IgD-negative memory B cell (primary cell): ENCODE measurements at regions not wholly inside any gene's neighbourhood (a gene's known extent, or its start where the extent isn't known, plus 50 kb on each side); places are given as distances from the start of the nearest gene placed in this dataset.

ENCODE experiments used
- H3K27ac Mint-ChIP-seq, 3 donors: one replicate each; pipeline ENCODE4 v1.8.0; 2020 to 2022; ENCODE audit warnings: mild to moderate bottlenecking in 3 of 3, mixed read lengths in 3 of 3, moderate library complexity in 1 of 3
- H3K27me3 Mint-ChIP-seq: one replicate; pipeline ENCODE4 v1.8.0; 2021; ENCODE audit warnings: mixed read lengths
- H3K36me3 Mint-ChIP-seq: one replicate; pipeline ENCODE4 v1.8.0; 2020; ENCODE audit warnings: mild to moderate bottlenecking, mixed read lengths
- H3K4me1 Mint-ChIP-seq, 3 donors: one replicate each; pipeline ENCODE4 v1.8.0; 2020 to 2022; ENCODE audit warnings: mixed read lengths in 3 of 3, mild to moderate bottlenecking in 1 of 3
- H3K4me3 Mint-ChIP-seq, 4 donors: one replicate each; pipeline ENCODE4 v1.8.0; 2020 to 2022; ENCODE audit warnings: mild to moderate bottlenecking in 4 of 4, mixed read lengths in 4 of 4, moderate library complexity in 3 of 4
- H3K9me3 Mint-ChIP-seq, 3 donors: one replicate each; pipeline ENCODE4 v1.8.0; 2020 to 2021; ENCODE audit warnings: mixed read lengths in 3 of 3, mild to moderate bottlenecking in 1 of 3

- no peaks in the 10 kb centered on the region for H3K4me1 Mint-ChIP-seq
- peaks cover 2 to 8% (median 3%) of the 10 kb centered on the region in 3 donors for H3K9me3 Mint-ChIP-seq
- H3K4me3 Mint-ChIP-seq = no peak overlapping the region
- no peaks in the 10 kb centered on the region for H3K36me3 Mint-ChIP-seq
- no peak overlapping the region for H3K27ac Mint-ChIP-seq
- H3K27me3 Mint-ChIP-seq = no peaks in the 10 kb centered on the region
Measured at GRCh38 chr13:107738004-107738403, 477.3 kb downstream of the LIG4 start.

- no peaks in the 10 kb centered on the region for H3K36me3 Mint-ChIP-seq
- no peaks in the 10 kb centered on the region for H3K27me3 Mint-ChIP-seq
- H3K4me1 Mint-ChIP-seq = no peaks in the 10 kb centered on the region
- H3K4me3 Mint-ChIP-seq = no peak overlapping the region
- H3K27ac Mint-ChIP-seq = no peak overlapping the region
- peaks cover 2 to 7% (median 2%) of the 10 kb centered on the region in 3 donors for H3K9me3 Mint-ChIP-seq
Measured at GRCh38 chr13:107736731-107737130, 478.6 kb downstream of the LIG4 start.

GRCh38 chr13:107736170-107736569 is 479.2 kb downstream of the LIG4 start:
- peaks cover 2 to 5% (median 5%) of the 10 kb centered on the region in 3 donors for H3K9me3 Mint-ChIP-seq
- H3K27ac Mint-ChIP-seq = no peak overlapping the region
- no peaks in the 10 kb centered on the region for H3K4me1 Mint-ChIP-seq
- H3K36me3 Mint-ChIP-seq = no peaks in the 10 kb centered on the region
- no peak overlapping the region for H3K4me3 Mint-ChIP-seq
- no peaks in the 10 kb centered on the region for H3K27me3 Mint-ChIP-seq

GRCh38 chr13:107734891-107735625 is 480.3 kb downstream of the LIG4 start:
- Mint-ChIP-seq H3K27ac (no peak overlapping the region), H3K9me3 (peaks cover 2 to 5% (median 3%) of the 10 kb centered on the region in 3 donors), H3K27me3 (no peaks in the 10 kb centered on the region), H3K36me3 (no peaks in the 10 kb centered on the region), H3K4me1 (no peaks in the 10 kb centered on the region), H3K4me3 (no peak overlapping the region)

GRCh38 chr13:107733276-107733675 is 482.1 kb downstream of the LIG4 start:
- Mint-ChIP-seq H3K4me3 (no peak overlapping the region), H3K4me1 (no peaks in the 10 kb centered on the region), H3K27me3 (no peaks in the 10 kb centered on the region), H3K9me3 (peaks cover 2 to 5% (median 2%) of the 10 kb centered on the region in 3 donors), H3K36me3 (no peaks in the 10 kb centered on the region), H3K27ac (no peak overlapping the region)

GRCh38 chr13:107730813-107731212 is 484.5 kb downstream of the LIG4 start:
- Mint-ChIP-seq H3K36me3 (no peaks in the 10 kb centered on the region), H3K9me3 (peaks cover 2 to 5% (median 2%) of the 10 kb centered on the region in 3 donors), H3K4me1 (no peaks in the 10 kb centered on the region), H3K27ac (no peak overlapping the region), H3K4me3 (no peak overlapping the region), H3K27me3 (no peaks in the 10 kb centered on the region)

- H3K4me3 Mint-ChIP-seq = no peak overlapping the region
- H3K9me3 Mint-ChIP-seq = peaks cover 1 to 8% (median 6%) of the 10 kb centered on the region in 3 donors
- H3K4me1 Mint-ChIP-seq = no peaks in the 10 kb centered on the region
- H3K27me3 Mint-ChIP-seq = no peaks in the 10 kb centered on the region
- no peak overlapping the region for H3K27ac Mint-ChIP-seq
- H3K36me3 Mint-ChIP-seq = no peaks in the 10 kb centered on the region
Measured at GRCh38 chr13:107721125-107721869, 494.0 kb downstream of the LIG4 start.

GRCh38 chr13:107716741-107717140 is 498.6 kb downstream of the LIG4 start:
- Mint-ChIP-seq H3K36me3 (no peaks in the 10 kb centered on the region), H3K4me3 (no peak overlapping the region), H3K27me3 (no peaks in the 10 kb centered on the region), H3K27ac (no peak overlapping the region), H3K9me3 (peaks cover 1 to 7% (median 6%) of the 10 kb centered on the region in 3 donors), H3K4me1 (no peaks in the 10 kb centered on the region)

- Mint-ChIP-seq H3K36me3 (no peaks in the 10 kb centered on the region), H3K27me3 (no peaks in the 10 kb centered on the region), H3K4me3 (no peak overlapping the region), H3K4me1 (no peaks in the 10 kb centered on the region), H3K27ac (no peak overlapping the region), H3K9me3 (peaks cover 1 to 6% (median 2%) of the 10 kb centered on the region in 3 donors)
Measured at GRCh38 chr13:107716241-107716640, 499.1 kb downstream of the LIG4 start.

GRCh38 chr13:107715496-107715895 is 499.8 kb downstream of the LIG4 start:
- Mint-ChIP-seq H3K36me3 (no peaks in the 10 kb centered on the region), H3K27ac (no peak overlapping the region), H3K9me3 (peaks cover 0 to 6% (median 3%) of the 10 kb centered on the region in 3 donors), H3K4me3 (no peak overlapping the region), H3K4me1 (no peaks in the 10 kb centered on the region), H3K27me3 (no peaks in the 10 kb centered on the region)

- Mint-ChIP-seq H3K36me3 (no peaks in the 10 kb centered on the region), H3K4me1 (no peaks in the 10 kb centered on the region), H3K9me3 (peaks cover 0 to 3% (median 0%) of the 10 kb centered on the region in 3 donors), H3K27ac (no peak overlapping the region), H3K27me3 (no peaks in the 10 kb centered on the region), H3K4me3 (no peak overlapping the region)
Measured at GRCh38 chr13:107713314-107713713, 502.0 kb downstream of the LIG4 start.

- Mint-ChIP-seq H3K27me3 (no peaks in the 10 kb centered on the region), H3K9me3 (peaks cover 0 to 5% (median 3%) of the 10 kb centered on the region in 3 donors), H3K36me3 (no peaks in the 10 kb centered on the region), H3K27ac (no peak overlapping the region), H3K4me3 (no peak overlapping the region), H3K4me1 (no peaks in the 10 kb centered on the region)
Measured at GRCh38 chr13:107712145-107712860, 503.0 kb downstream of the LIG4 start.

GRCh38 chr13:107690181-107690580 is 525.2 kb downstream of the LIG4 start:
- Mint-ChIP-seq H3K4me3 (no peak overlapping the region), H3K4me1 (no peaks in the 10 kb centered on the region), H3K27ac (no peak overlapping the region), H3K27me3 (no peaks in the 10 kb centered on the region), H3K9me3 (peaks cover 2 to 10% (median 2%) of the 10 kb centered on the region in 3 donors), H3K36me3 (no peaks in the 10 kb centered on the region)

GRCh38 chr13:107685876-107686275 is 529.5 kb downstream of the LIG4 start:
- Mint-ChIP-seq H3K36me3 (no peaks in the 10 kb centered on the region), H3K4me3 (no peak overlapping the region), H3K27ac (no peak overlapping the region), H3K27me3 (no peaks in the 10 kb centered on the region), H3K9me3 (peaks cover 0 to 7% (median 2%) of the 10 kb centered on the region in 3 donors), H3K4me1 (no peaks in the 10 kb centered on the region)

GRCh38 chr13:107681600-107681999 is 533.7 kb downstream of the LIG4 start:
- H3K27ac Mint-ChIP-seq = no peak overlapping the region
- no peaks in the 10 kb centered on the region for H3K27me3 Mint-ChIP-seq

More at GRCh38 chr13:107681600-107681999, 533.7 kb downstream of the LIG4 start:
- peaks cover 0 to 5% (median 3%) of the 10 kb centered on the region in 3 donors for H3K9me3 Mint-ChIP-seq
- no peaks in the 10 kb centered on the region for H3K4me1 Mint-ChIP-seq
- H3K4me3 Mint-ChIP-seq = no peak overlapping the region
- H3K36me3 Mint-ChIP-seq = no peaks in the 10 kb centered on the region
